ENCODE measurements at regions not wholly inside any gene's neighbourhood (a gene's known extent, or its start where the extent isn't known, plus 50 kb on each side); places are given as distances from the start of the nearest gene placed in this dataset.

- TF ChIP-seq, protein P1, sequence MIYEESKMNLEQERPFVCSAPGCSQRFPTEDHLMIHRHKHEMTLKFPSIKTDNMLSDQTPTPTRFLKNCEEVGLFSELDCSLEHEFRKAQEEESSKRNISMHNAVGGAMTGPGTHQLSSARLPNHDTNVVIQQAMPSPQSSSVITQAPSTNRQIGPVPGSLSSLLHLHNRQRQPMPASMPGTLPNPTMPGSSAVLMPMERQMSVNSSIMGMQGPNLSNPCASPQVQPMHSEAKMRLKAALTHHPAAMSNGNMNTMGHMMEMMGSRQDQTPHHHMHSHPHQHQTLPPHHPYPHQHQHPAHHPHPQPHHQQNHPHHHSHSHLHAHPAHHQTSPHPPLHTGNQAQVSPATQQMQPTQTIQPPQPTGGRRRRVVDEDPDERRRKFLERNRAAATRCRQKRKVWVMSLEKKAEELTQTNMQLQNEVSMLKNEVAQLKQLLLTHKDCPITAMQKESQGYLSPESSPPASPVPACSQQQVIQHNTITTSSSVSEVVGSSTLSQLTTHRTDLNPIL (CRISPR knock-in tag; IDR thresholded peaks at IDR 0.05; ENCODE audit: low read depth): no peak
- TF ChIP-seq GLIS3 (CRISPR knock-in tag; IDR thresholded peaks at IDR 0.05): no peak
- TF ChIP-seq, protein P2, sequence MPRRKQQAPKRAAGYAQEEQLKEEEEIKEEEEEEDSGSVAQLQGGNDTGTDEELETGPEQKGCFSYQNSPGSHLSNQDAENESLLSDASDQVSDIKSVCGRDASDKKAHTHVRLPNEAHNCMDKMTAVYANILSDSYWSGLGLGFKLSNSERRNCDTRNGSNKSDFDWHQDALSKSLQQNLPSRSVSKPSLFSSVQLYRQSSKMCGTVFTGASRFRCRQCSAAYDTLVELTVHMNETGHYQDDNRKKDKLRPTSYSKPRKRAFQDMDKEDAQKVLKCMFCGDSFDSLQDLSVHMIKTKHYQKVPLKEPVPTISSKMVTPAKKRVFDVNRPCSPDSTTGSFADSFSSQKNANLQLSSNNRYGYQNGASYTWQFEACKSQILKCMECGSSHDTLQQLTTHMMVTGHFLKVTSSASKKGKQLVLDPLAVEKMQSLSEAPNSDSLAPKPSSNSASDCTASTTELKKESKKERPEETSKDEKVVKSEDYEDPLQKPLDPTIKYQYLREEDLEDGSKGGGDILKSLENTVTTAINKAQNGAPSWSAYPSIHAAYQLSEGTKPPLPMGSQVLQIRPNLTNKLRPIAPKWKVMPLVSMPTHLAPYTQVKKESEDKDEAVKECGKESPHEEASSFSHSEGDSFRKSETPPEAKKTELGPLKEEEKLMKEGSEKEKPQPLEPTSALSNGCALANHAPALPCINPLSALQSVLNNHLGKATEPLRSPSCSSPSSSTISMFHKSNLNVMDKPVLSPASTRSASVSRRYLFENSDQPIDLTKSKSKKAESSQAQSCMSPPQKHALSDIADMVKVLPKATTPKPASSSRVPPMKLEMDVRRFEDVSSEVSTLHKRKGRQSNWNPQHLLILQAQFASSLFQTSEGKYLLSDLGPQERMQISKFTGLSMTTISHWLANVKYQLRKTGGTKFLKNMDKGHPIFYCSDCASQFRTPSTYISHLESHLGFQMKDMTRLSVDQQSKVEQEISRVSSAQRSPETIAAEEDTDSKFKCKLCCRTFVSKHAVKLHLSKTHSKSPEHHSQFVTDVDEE (CRISPR knock-in tag; IDR thresholded peaks at IDR 0.05): no peak
- TF ChIP-seq SNAI2 (CRISPR knock-in tag; IDR thresholded peaks at IDR 0.05): no peak
- no peak for TF ChIP-seq ZFP3 (CRISPR knock-in tag; IDR thresholded peaks at IDR 0.05)
- TF ChIP-seq ESRRG (CRISPR knock-in tag; IDR thresholded peaks at IDR 0.05): no peak
- no peak for TF ChIP-seq CSDC2 (CRISPR knock-in tag; IDR thresholded peaks at IDR 0.05)
- TF ChIP-seq TCF4 (CRISPR knock-in tag; IDR thresholded peaks at IDR 0.05; ENCODE audit: borderline replicate concordance): no peak
- no peak for TF ChIP-seq TOX (CRISPR knock-in tag; IDR thresholded peaks at IDR 0.05; ENCODE audit: borderline replicate concordance)
- TF ChIP-seq, protein P3, sequence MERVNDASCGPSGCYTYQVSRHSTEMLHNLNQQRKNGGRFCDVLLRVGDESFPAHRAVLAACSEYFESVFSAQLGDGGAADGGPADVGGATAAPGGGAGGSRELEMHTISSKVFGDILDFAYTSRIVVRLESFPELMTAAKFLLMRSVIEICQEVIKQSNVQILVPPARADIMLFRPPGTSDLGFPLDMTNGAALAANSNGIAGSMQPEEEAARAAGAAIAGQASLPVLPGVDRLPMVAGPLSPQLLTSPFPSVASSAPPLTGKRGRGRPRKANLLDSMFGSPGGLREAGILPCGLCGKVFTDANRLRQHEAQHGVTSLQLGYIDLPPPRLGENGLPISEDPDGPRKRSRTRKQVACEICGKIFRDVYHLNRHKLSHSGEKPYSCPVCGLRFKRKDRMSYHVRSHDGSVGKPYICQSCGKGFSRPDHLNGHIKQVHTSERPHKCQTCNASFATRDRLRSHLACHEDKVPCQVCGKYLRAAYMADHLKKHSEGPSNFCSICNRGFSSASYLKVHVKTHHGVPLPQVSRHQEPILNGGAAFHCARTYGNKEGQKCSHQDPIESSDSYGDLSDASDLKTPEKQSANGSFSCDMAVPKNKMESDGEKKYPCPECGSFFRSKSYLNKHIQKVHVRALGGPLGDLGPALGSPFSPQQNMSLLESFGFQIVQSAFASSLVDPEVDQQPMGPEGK (CRISPR knock-in tag; IDR thresholded peaks at IDR 0.05; ENCODE audit: borderline replicate concordance): no peak
- TF ChIP-seq ZNF565 (CRISPR knock-in tag; conservative IDR thresholded peaks at IDR 0.05; ENCODE audit: low read depth): no peak
- no peak for TF ChIP-seq ZC3H10 (CRISPR knock-in tag; IDR thresholded peaks at IDR 0.05)
- TF ChIP-seq BACH2 (CRISPR knock-in tag; IDR thresholded peaks at IDR 0.05; ENCODE audit: borderline replicate concordance): no peak
- TF ChIP-seq ZFP30 (CRISPR knock-in tag; IDR thresholded peaks at IDR 0.05): no peak
Observed at GRCh38 chr4:127355743-127356142, 277.0 kb upstream of the INTU start.
